Right lobe of liver (tissue), 4 donors: ENCODE measurements at regions not wholly inside any gene's neighbourhood (a gene's known extent, or its start where the extent isn't known, plus 50 kb on each side); places are given as distances from the start of the nearest gene placed in this dataset.

Source experiments
- CTCF ChIP-seq, 4 donors: fragments of 200-600 bp in 3 of 4; fragments of 450-650 bp in 1 of 4; IDR thresholded peaks; one replicate each; pipeline versions ENCODE4 v1.5.1 to v1.8.0; 2016 to 2022; ENCODE audit warnings: antibody characterized with exemption in 4 of 4, mild to moderate bottlenecking in 2 of 4
- POLR2A ChIP-seq: fragments of 450-650 bp; IDR thresholded peaks from one replicate; pipeline ENCODE4 v1.6.1; 2017; ENCODE audit warnings: antibody characterized with exemption, mild to moderate bottlenecking
- donor health status: DM: no; HTN: no; CAD: no.
- donor health status: DM: no; HTN: no; CAD: no.
- donor health status: DM: no; HTN: yes; CAD: no.

- TF ChIP-seq CTCF (IDR thresholded peaks at IDR 0.05) (peak in 1 of 4 donors; percentile 28), POLR2A (no peak)
Measured at GRCh38 chr4:175540732-175541131, 271.3 kb downstream of the GPM6A start.
